ENCODE measurements at regions not wholly inside any gene's neighbourhood (a gene's known extent, or its start where the extent isn't known, plus 50 kb on each side); places are given as distances from the start of the nearest gene placed in this dataset.

DNA sequence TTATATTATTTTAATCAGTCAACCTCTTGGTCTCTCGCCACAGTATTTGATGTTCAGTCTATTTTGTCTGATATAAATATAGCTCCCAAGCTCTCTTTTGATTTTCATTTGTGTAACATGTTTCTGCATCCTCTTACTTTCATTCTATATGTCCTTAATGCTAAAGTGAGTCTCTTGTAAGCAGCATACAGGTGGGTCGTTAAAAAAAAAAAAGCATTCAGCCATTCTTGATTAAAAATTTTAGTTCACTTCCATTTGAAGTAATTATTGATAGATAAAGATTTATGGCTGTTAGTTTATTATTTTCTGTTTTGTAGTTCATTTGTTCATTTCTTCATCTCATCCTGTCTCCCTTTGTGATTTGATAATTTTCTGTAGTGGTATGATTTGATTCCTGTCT, 229.1 kb downstream of the GUCY2F start:
- TF ChIP-seq CTCF (IDR thresholded peaks at IDR 0.05 in 4 of 5, conservative IDR thresholded peaks at IDR 0.05 in 1 of 5) (no peak), POLR2A (IDR thresholded peaks at IDR 0.05) (no peak)
